Thoracic aorta (tissue), 2 donors: ENCODE measurements at regions not wholly inside any gene's neighbourhood (a gene's known extent, or its start where the extent isn't known, plus 50 kb on each side); places are given as distances from the start of the nearest gene placed in this dataset.

ENCODE experiments used
- ATAC-seq: fragments of 150-250 bp; one replicate; pipeline ENCODE4 v1.8.0; 2017; ENCODE audit warnings: low read depth; ENCODE audit not compliant: insufficient number of reproducible peaks, low FRiP score
- DNase-seq: peaks from one replicate; pipeline ENCODE4 v3.0.0-alpha.2; 2020; ENCODE audit warnings: low spot score
- H3K27ac ChIP-seq, 2 donors: fragments of 200-600 bp; sonication (generic); 1 replicate in 1 of 2; 2 replicates in 1 of 2; pipeline ENCODE4 v1.5.1; 2016; ENCODE audit warnings: mild to moderate bottlenecking in 2 of 2, moderate library complexity in 2 of 2
- H3K27me3 ChIP-seq: fragments of 200-600 bp; sonication (generic); replicated peaks from 2 replicates; pipeline ENCODE4 v1.6.0; 2016; ENCODE audit warnings: mild to moderate bottlenecking; ENCODE audit not compliant: insufficient read depth
- H3K36me3 ChIP-seq: fragments of 200-600 bp; sonication (generic); one replicate; pipeline ENCODE4 v1.5.1; 2016
- H3K4me1 ChIP-seq, 2 donors: fragments of 200-600 bp; sonication (generic); 1 replicate in 1 of 2; 2 replicates in 1 of 2; pipeline versions ENCODE4 v1.5.1 to v1.6.0; 2016; ENCODE audit warnings: low read depth in 2 of 2, mild to moderate bottlenecking in 1 of 2; ENCODE audit not compliant: control insufficient read depth in 1 of 2
- H3K4me3 ChIP-seq: fragments of 200-600 bp; sonication (generic); 2 replicates; pipeline ENCODE4 v1.5.1; 2016; ENCODE audit warnings: mild to moderate bottlenecking
- H3K9me3 ChIP-seq: fragments of 200-600 bp; sonication (generic); 2 replicates; pipeline ENCODE4 v1.5.1; 2016
- CTCF ChIP-seq: fragments of 200-600 bp; sonication (generic); IDR thresholded peaks from one replicate; pipeline ENCODE4 v1.5.1; 2019; ENCODE audit warnings: antibody characterized with exemption

- TF ChIP-seq CTCF, result no peak
- no peak overlapping the region for H3K27ac ChIP-seq
- H3K27me3 ChIP-seq, result no peaks in the 10 kb centered on the region
- no peaks in the 10 kb centered on the region for H3K9me3 ChIP-seq
- DNase-seq, result no peak
- H3K4me1 ChIP-seq, result no peaks in the 10 kb centered on the region
- no peak for ATAC-seq
- no peaks in the 10 kb centered on the region for H3K36me3 ChIP-seq
- no peak overlapping the region for H3K4me3 ChIP-seq
Observed at GRCh38 chr1:30650968-30651320, 72.4 kb downstream of the MATN1 start.

DNA sequence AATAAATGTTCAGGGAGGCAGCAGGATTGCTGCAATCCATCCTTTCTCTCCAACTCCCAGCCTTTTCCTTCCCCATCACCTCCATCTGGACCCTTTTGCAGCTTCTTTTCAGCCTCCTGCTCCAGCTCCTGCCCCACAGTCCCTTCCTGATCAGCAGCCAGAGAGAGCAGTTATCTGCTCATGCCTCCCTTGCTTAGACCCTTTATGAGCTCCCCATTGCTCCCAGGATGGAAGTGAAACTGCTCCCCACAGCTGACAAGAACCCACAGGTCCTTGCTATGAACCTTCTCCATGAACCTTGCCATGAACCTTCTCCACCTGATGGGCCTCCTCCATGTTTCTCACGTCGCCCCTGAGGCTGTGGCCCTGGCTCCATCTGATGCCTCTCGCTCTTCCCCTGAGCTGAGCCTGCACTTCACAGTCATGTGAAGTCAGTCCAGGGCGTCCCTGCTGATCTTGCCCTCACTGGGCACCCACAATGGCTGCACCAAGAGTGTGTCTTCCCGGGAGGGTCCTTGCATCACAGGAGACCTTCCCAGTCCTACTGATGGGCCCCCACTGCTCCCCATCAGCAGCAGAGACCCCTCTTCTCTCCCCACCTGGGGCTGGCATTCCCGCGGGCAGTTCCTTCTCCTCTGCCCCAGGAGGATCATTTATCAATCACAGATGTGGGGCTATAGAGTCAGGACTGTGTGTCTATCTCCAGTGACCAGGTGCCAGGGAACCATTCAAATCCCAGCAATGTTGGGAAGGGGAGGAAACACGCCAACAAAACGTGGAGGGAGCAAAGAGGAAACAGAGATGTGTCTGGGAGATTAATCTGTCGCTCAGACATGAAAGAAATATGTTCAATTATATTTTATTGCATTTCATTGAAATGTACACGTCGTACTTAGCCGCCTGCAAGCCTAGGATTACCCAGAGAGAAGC lies 73.1 kb downstream of the MATN1 start:
- Histone ChIP-seq H3K4me1 (no peaks in the 10 kb centered on the region), H3K36me3 (no peaks in the 10 kb centered on the region), H3K27me3 (no peaks in the 10 kb centered on the region), H3K27ac (no peak overlapping the region), H3K4me3 (no peak overlapping the region), H3K9me3 (no peaks in the 10 kb centered on the region)
- DNase-seq (no peak), ATAC-seq (no peak)
- TF ChIP-seq CTCF, result no peak

- DNase-seq (no peak), ATAC-seq (no peak)
- Histone ChIP-seq H3K27me3 (no peaks in the 10 kb centered on the region), H3K36me3 (no peaks in the 10 kb centered on the region), H3K4me3 (no peak overlapping the region), H3K27ac (no peak overlapping the region), H3K9me3 (no peaks in the 10 kb centered on the region), H3K4me1 (no peaks in the 10 kb centered on the region)
- TF ChIP-seq CTCF, result no peak
Observed at GRCh38 chr1:30649321-30649991, 73.9 kb downstream of the MATN1 start.

DNA sequence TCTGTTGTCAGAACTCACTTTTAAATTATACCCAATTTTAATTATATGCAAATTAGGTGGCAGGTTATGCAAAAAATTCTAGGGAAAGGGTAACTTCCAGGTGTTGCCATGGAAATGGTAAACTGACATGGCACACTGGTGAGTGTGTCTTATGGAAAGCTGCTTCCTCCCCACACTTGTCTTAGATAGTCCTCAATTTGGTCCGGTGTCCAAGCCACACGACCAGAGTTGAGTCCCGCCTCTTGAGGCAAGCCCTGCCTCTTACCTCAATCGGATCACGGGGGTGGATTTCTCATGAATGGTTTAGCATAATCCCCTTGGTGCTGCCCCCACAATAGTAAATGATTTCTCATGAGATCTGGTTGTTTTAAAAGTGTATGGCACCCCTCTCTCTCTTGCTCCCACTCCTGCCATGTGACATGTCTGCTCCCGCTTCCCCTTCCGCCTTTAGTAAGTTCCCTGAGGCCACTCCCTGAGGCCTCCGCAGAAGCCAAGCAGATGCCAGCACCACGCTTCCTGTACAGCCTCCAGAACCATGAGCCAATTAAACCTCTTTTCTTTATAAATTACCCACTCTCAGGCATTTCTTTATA lies 74.9 kb downstream of the MATN1 start:
- DNase-seq, result no peak
- Histone ChIP-seq H3K9me3 (no peaks in the 10 kb centered on the region), H3K27ac (no peak overlapping the region), H3K36me3 (no peaks in the 10 kb centered on the region), H3K4me3 (no peak overlapping the region), H3K27me3 (no peaks in the 10 kb centered on the region), H3K4me1 (no peaks in the 10 kb centered on the region)
- no peak for ATAC-seq
- no peak for TF ChIP-seq CTCF

DNA sequence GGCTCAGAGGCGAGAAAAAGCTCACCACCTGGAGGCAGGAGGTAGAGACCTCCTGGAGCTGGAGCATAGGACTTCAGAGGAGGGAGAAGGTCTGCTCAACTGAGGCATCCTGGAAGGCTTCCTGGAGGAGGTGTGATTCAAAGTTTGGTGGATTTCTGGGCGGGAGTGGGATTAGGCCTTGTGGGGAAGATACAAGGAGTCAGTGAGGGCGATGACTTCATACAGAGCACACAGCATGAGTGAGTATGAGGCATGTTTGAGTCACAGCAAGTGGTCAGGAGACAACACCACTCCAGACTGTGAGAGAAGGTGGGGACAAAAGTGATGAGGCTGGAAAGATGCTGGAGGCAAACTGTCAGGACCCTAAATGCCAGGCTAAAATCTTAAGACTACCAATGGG lies 77.6 kb downstream of the MATN1 start:
- ATAC-seq (no peak), DNase-seq (no peak)
- TF ChIP-seq CTCF, result no peak
- H3K27ac ChIP-seq, result no peak overlapping the region
- H3K4me3 ChIP-seq, result no peak overlapping the region
- H3K4me1 ChIP-seq, result no peaks in the 10 kb centered on the region
- H3K36me3 ChIP-seq, result no peaks in the 10 kb centered on the region
- no peaks in the 10 kb centered on the region for H3K9me3 ChIP-seq
- no peaks in the 10 kb centered on the region for H3K27me3 ChIP-seq
